Skin of body (tissue), 1 donor: ENCODE measurements at regions not wholly inside any gene's neighbourhood (a gene's known extent, or its start where the extent isn't known, plus 50 kb on each side); places are given as distances from the start of the nearest gene placed in this dataset.

Experiments used
- small RNA-seq: library from RNA; depleted of rRNA; stranded (forward); fragments of <200 nt; gene quantifications from one replicate; pipeline ENCODE3, GENCODE V24; 2014; ENCODE audit warnings: low replicate concordance

Small RNAs in the stretch of these regions (small RNA-seq; reads per million reads assigned to genes)
- gene RNA5SP330 = 0.12 reads per million
